HL-60 (cell line): ENCODE measurements at regions not wholly inside any gene's neighbourhood (a gene's known extent, or its start where the extent isn't known, plus 50 kb on each side); places are given as distances from the start of the nearest gene placed in this dataset.

ENCODE experiments used
- GABPA ChIP-seq: IDR thresholded peaks from 2 replicates; pipeline ENCODE4 v1.6.1; 2012; ENCODE audit warnings: low read depth
- SPI1 ChIP-seq: IDR thresholded peaks from 2 replicates; pipeline ENCODE4 v1.6.1; 2012; ENCODE audit warnings: low read depth, mild to moderate bottlenecking, borderline replicate concordance
- TF ChIP-seq, protein P1 (sequence below): IDR thresholded peaks from one replicate; pipeline ENCODE4 v1.5.1; 2011; ENCODE audit warnings: low read length, control low read depth, inconsistent platforms; ENCODE audit not compliant: insufficient read depth

DNA sequence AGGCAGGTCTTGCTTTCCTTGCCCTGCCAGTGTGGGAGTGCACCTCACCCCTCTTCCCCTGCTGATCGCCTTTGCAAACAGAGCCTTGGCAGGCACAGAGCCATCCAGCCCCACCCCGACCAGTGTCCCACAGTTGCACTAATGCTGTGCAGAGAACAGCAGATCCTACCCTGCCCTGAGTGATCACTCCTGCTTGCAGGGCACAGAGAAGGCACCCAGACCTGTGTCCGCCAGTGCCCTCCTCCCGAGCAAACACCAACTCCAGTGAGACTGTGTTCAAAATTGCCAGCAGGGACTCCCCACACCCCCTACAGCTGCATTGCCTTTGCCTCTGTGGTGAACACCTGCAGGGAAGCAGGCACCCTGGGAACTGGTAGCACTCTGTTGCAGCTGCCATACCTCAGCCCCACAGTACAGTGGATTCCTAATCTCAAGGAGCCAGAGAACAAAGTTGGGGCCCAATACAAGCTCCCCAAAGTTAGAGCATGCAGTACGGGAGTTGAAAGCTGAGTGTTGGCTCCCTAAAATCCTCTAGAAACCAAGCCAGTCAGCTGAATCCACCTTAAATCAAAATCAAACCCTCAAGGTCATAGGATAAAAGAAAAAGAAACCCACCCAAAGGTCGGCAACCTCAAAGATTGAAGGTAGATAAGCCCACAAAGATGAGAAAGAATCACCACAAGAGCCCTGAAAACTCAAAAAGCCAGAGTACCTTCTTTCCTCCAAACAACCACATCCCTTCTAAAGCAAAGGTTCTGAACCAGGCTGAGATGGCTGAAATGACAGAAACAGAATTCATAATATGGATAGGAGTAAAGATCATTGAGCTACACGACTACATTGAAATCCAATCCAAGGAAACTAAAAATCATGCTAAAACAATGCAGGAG lies 92.9 kb upstream of the PIK3R1 start:
- TF ChIP-seq, protein P1, sequence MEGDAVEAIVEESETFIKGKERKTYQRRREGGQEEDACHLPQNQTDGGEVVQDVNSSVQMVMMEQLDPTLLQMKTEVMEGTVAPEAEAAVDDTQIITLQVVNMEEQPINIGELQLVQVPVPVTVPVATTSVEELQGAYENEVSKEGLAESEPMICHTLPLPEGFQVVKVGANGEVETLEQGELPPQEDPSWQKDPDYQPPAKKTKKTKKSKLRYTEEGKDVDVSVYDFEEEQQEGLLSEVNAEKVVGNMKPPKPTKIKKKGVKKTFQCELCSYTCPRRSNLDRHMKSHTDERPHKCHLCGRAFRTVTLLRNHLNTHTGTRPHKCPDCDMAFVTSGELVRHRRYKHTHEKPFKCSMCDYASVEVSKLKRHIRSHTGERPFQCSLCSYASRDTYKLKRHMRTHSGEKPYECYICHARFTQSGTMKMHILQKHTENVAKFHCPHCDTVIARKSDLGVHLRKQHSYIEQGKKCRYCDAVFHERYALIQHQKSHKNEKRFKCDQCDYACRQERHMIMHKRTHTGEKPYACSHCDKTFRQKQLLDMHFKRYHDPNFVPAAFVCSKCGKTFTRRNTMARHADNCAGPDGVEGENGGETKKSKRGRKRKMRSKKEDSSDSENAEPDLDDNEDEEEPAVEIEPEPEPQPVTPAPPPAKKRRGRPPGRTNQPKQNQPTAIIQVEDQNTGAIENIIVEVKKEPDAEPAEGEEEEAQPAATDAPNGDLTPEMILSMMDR, result no peak
- TF ChIP-seq GABPA (no peak), SPI1 (no peak)
